ENCODE measurements at regions not wholly inside any gene's neighbourhood (a gene's known extent, or its start where the extent isn't known, plus 50 kb on each side); places are given as distances from the start of the nearest gene placed in this dataset.

DNA sequence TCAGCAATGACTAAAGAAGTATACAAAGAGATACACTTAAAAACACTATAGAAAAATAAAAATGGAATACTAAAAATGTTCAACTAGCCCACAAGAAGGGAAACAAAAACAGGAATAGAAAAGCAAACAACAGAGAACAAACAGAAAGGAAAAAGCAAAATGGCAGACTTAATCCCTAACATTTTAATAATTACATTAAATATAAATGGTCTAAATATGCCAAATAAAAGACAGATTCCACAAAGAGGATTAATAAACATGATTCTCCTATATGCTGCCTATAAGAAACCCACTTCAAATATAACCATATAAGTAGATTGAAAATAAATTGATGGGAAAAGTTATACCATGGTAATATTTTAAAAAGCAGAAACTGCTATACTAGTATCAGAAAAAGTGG lies 83.5 kb upstream of the GPR45 start:
- TF ChIP-seq, protein P1, sequence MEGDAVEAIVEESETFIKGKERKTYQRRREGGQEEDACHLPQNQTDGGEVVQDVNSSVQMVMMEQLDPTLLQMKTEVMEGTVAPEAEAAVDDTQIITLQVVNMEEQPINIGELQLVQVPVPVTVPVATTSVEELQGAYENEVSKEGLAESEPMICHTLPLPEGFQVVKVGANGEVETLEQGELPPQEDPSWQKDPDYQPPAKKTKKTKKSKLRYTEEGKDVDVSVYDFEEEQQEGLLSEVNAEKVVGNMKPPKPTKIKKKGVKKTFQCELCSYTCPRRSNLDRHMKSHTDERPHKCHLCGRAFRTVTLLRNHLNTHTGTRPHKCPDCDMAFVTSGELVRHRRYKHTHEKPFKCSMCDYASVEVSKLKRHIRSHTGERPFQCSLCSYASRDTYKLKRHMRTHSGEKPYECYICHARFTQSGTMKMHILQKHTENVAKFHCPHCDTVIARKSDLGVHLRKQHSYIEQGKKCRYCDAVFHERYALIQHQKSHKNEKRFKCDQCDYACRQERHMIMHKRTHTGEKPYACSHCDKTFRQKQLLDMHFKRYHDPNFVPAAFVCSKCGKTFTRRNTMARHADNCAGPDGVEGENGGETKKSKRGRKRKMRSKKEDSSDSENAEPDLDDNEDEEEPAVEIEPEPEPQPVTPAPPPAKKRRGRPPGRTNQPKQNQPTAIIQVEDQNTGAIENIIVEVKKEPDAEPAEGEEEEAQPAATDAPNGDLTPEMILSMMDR (IDR thresholded peaks at IDR 0.05): no peak
- no peak for TF ChIP-seq ZFX (IDR thresholded peaks at IDR 0.05; ENCODE audit: borderline replicate concordance)

Measured in 22Rv1 (cell line).